HepG2 (cell line): ENCODE measurements at regions not wholly inside any gene's neighbourhood (a gene's known extent, or its start where the extent isn't known, plus 50 kb on each side); places are given as distances from the start of the nearest gene placed in this dataset.
A peak's percentile ranks its signal among the peaks of the same experiment; 100 is the strongest.

Source experiments
- ATAC-seq: fragments of 200-7000 bp; cut with Tn5 transposase; 3 replicates; pipeline ENCODE4 v1.9.1; 2020; ENCODE audit warnings: mild to moderate bottlenecking, moderate library complexity
- BruUV-seq: library from RNA; stranded (reverse); fragments of 400-500 nt; replicated peaks from 2 replicates; lab custom pipeline; 2021; lab: Mats Ljungman, UMichigan
- CTCF ChIA-PET: fragments of 300-600 bp; formaldehyde crosslinking; extraction: SDS; loops from one replicate; lab custom pipeline; 2021; ENCODE audit warnings: low total read pairs, inconsistent platforms, low intra/inter-chr PET ratio; lab: Yijun Ruan, JAX
- POLR2A ChIA-PET: fragments of 350-600 bp; sonication (Branson Sonifier 250); formaldehyde crosslinking; loops from one replicate; lab custom pipeline; 2020; ENCODE audit warnings: antibody characterized with exemption, inconsistent platforms; lab: Yijun Ruan, JAX
- DNase-seq: peaks from one replicate; pipeline ENCODE4 v3.0.0-alpha.2; 2015; ENCODE audit warnings: low spot score
- FAIRE-seq: peaks from 3 replicates; lab custom pipeline; 2011; peaks lifted over from hg19 to GRCh38; lab: Jason Lieb, UNC
- H2AFZ ChIP-seq: one replicate; pipeline ENCODE4 v1.6.1; 2011; ENCODE audit warnings: low read length, inconsistent platforms
- H3K27ac ChIP-seq: fragments of 300-600 bp; 3 replicates; pipeline ENCODE4 v1.8.0; 2011; ENCODE audit warnings: mixed run types, mild to moderate bottlenecking, mixed read lengths, low read length, inconsistent platforms; ENCODE audit not compliant: insufficient read depth; ENCODE audit errors: extremely low read length
- H3K27me3 ChIP-seq, 2 experiments: fragments of 200-600 bp in 1 of 2; 2 replicates in 1 of 2; 3 replicates in 1 of 2; pipeline versions ENCODE4 v1.6.0 to v1.8.0; 2011; ENCODE audit warnings: low read length in 2 of 2, mild to moderate bottlenecking in 2 of 2, moderate library complexity in 2 of 2, inconsistent platforms in 1 of 2; ENCODE audit not compliant: insufficient read depth in 2 of 2, control insufficient read depth in 1 of 2
- H3K36me3 ChIP-seq, 2 experiments: fragments of 200-600 bp in 1 of 2; replicated peaks in 1 of 2; 2 replicates in 1 of 2; 3 replicates in 1 of 2; pipeline versions ENCODE4 v1.5.1 to v1.8.0; 2011; ENCODE audit warnings: low read length in 2 of 2, inconsistent platforms in 1 of 2; ENCODE audit not compliant: insufficient read depth in 2 of 2, control insufficient read depth in 1 of 2
- H3K4me1 ChIP-seq: 2 replicates; pipeline ENCODE4 v1.5.1; 2012; ENCODE audit warnings: low read length, inconsistent platforms; ENCODE audit not compliant: insufficient read depth
- H3K4me2 ChIP-seq: 2 replicates; pipeline ENCODE4 v1.6.0; 2011; ENCODE audit warnings: low read depth, low read length, inconsistent platforms
- H3K4me3 ChIP-seq, 3 experiments: fragments of 200-600 bp in 1 of 3; sonication (generic), shearing (Covaris generic) in 1 of 3; replicated peaks in 1 of 3; 2 replicates each; pipeline ENCODE4 v1.5.1; 2011 to 2016; ENCODE audit warnings: low read length in 3 of 3, inconsistent platforms in 2 of 3, low read depth in 2 of 3, mild to moderate bottlenecking in 2 of 3, control low read depth in 1 of 3, mixed read lengths in 1 of 3; ENCODE audit not compliant: insufficient read depth in 1 of 3
- H3K79me2 ChIP-seq: one replicate; pipeline ENCODE4 v1.6.1; 2011; ENCODE audit warnings: low read length, inconsistent platforms; ENCODE audit not compliant: insufficient read depth
- H3K9ac ChIP-seq: 2 replicates; pipeline ENCODE4 v1.6.0; 2011; ENCODE audit warnings: mild to moderate bottlenecking, low read depth, low read length, inconsistent platforms; ENCODE audit not compliant: insufficient read depth
- H3K9me3 ChIP-seq: 2 replicates; pipeline ENCODE4 v1.5.1; 2012; ENCODE audit warnings: mild to moderate bottlenecking, low read length
- H4K20me1 ChIP-seq: 2 replicates; pipeline ENCODE4 v1.6.0; 2011; ENCODE audit warnings: inconsistent platforms, mild to moderate bottlenecking, low read length, moderate library complexity; ENCODE audit not compliant: insufficient read depth
- ATRX ChIP-seq: sonication (generic); formaldehyde crosslinking; IDR thresholded peaks from 2 replicates; pipeline ENCODE4 v1.4.0; 2020; ENCODE audit warnings: missing genetic modification reagents, borderline replicate concordance
- CBX1 ChIP-seq: IDR thresholded peaks from one replicate; pipeline ENCODE4 v1.6.1; 2016; ENCODE audit warnings: antibody characterized with exemption, low read depth
- CBX2 ChIP-seq, 2 experiments: fragments of 200-600 bp in 1 of 2; sonication (generic); formaldehyde crosslinking in 1 of 2; IDR thresholded peaks; 2 replicates each; pipeline versions ENCODE4 v1.7.0 to v1.8.1; 2018 to 2022; ENCODE audit warnings: low read depth in 2 of 2, low read length in 1 of 2, mild to moderate bottlenecking in 1 of 2, missing genetic modification reagents in 1 of 2
- MAFF ChIP-seq: IDR thresholded peaks from 2 replicates; pipeline ENCODE4 v1.6.1; 2011; ENCODE audit warnings: low read depth, low read length, improper control_type of control experiment
- MAFK ChIP-seq, 2 experiments: IDR thresholded peaks in 1 of 2; conservative IDR thresholded peaks in 1 of 2; 2 replicates each; pipeline ENCODE4 v1.6.1; 2011; ENCODE audit warnings: improper control_type of control experiment in 2 of 2, low read length in 2 of 2
- NR2F1 ChIP-seq, 2 experiments: fragments of 450-650 bp in 1 of 2; formaldehyde crosslinking in 1 of 2; IDR thresholded peaks; 2 replicates each; pipeline versions ENCODE4 v1.5.0 to v1.6.1; 2016 to 2020; ENCODE audit warnings: mild to moderate bottlenecking in 1 of 2, missing compliant biosample characterization in 1 of 2, missing genetic modification reagents in 1 of 2, moderate library complexity in 1 of 2
- SMARCE1 ChIP-seq: fragments of 450-650 bp; IDR thresholded peaks from 2 replicates; pipeline ENCODE4 v1.6.1; 2017; ENCODE audit warnings: borderline replicate concordance
- ZNF337 ChIP-seq: sonication (generic); formaldehyde crosslinking; IDR thresholded peaks from 2 replicates; pipeline ENCODE4 v1.5.1; 2020; ENCODE audit warnings: missing genetic modification reagents, low read depth, mild to moderate bottlenecking, borderline replicate concordance
- ZNF674 ChIP-seq: sonication (generic); formaldehyde crosslinking; IDR thresholded peaks from 2 replicates; pipeline ENCODE4 v1.5.0; 2020; ENCODE audit warnings: low read depth, mild to moderate bottlenecking, missing genetic modification reagents
- ZNF781 ChIP-seq: sonication (generic); formaldehyde crosslinking; IDR thresholded peaks from 2 replicates; pipeline ENCODE4 v1.5.1; 2020; ENCODE audit warnings: borderline replicate concordance, mild to moderate bottlenecking, missing genetic modification reagents; ENCODE audit errors: not compliant biosample characterization
- WGBS: methylation state at CpG from one replicate; pipeline ENCODE4 v1.1.6; 2017; ENCODE audit warnings: low lambda C conversion rate; 5-methylcytosine and 5-hydroxymethylcytosine counted together
- in situ Hi-C: cut with HindIII; loops from 2 replicates; pipeline ENCODE4 v1.10.0; 2017; ENCODE audit warnings: low pct_unique_long_range_greater_than_20kb; ENCODE audit not compliant: extremely low pct_ligation_motif_present
- intact Hi-C: fragments of 100-400 bp; cut with micrococcal nuclease; formaldehyde crosslinking; loops from one replicate; pipeline ENCODE4 v1.10.0; 2022; ENCODE audit not compliant: unreplicated experiment
- TF ChIP-seq, protein P1 (sequence below): sonication (generic); formaldehyde crosslinking; IDR thresholded peaks from 2 replicates; pipeline ENCODE4 v1.4.0; 2020; ENCODE audit warnings: mild to moderate bottlenecking, low read depth, missing genetic modification reagents
- TF ChIP-seq, protein P2 (sequence below): sonication (generic); formaldehyde crosslinking; IDR thresholded peaks from 2 replicates; pipeline ENCODE4 v1.4.0; 2020; ENCODE audit warnings: mild to moderate bottlenecking, low read depth, missing genetic modification reagents
- TF ChIP-seq, protein P3 (sequence below): sonication (generic); formaldehyde crosslinking; IDR thresholded peaks from 2 replicates; pipeline ENCODE4 v1.4.0; 2020; ENCODE audit warnings: missing genetic modification reagents

DNA sequence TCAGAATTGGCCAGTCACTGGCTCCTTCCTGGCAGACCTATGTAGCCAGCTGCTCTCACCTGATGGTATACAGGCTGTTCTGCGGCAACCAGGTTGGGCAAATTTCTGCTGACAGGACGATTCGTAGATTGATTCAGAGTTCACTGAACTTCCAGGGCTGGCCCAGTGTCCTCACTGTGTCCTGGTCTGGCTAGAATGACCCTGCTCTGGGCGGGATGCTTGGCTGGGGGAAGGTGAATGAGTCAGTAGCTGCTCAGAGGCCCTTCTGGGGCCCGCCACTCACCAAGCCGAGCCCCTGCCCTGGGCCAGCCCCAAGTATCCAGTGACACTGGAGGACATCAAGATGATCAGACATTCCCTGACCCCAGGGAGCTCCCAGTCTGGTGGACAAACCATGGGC lies 62.9 kb upstream of the WNT11 start:
- BruUV-seq: no TSS peak
- Histone ChIP-seq H3K36me3 (no peaks in the 10 kb centered on the region), H4K20me1 (no peaks in the 10 kb centered on the region), H3K9me3 (peaks cover 7% of the 10 kb centered on the region), H3K4me3 (no peak overlapping the region), H3K27me3 (peaks cover 2 to 13% of the 10 kb centered on the region in 2 experiments), H3K79me2 (no peaks in the 10 kb centered on the region), H2AFZ (no peak overlapping the region), H3K4me2 (no peak overlapping the region), H3K4me1 (peaks cover 9% of the 10 kb centered on the region; the same call in 1 of the 2 replicates), H3K9ac (no peak overlapping the region), H3K27ac (no peak overlapping the region)
- ChIA-PET POLR2A (no interaction called here), CTCF (no interaction called here)
- in situ Hi-C loops (no loop called here), intact Hi-C loops (loop anchor here (2.0 kb wide), 1 partner anchor 42 kb away; no protein-coding TSS in a partner anchor)
- TF ChIP-seq, protein P1, sequence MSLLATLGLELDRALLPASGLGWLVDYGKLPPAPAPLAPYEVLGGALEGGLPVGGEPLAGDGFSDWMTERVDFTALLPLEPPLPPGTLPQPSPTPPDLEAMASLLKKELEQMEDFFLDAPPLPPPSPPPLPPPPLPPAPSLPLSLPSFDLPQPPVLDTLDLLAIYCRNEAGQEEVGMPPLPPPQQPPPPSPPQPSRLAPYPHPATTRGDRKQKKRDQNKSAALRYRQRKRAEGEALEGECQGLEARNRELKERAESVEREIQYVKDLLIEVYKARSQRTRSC (CRISPR knock-in tag): no peak
- TF ChIP-seq MAFF (peak; percentile 89), MAFK (conservative IDR thresholded peaks at IDR 0.05 in 1 of 2, IDR thresholded peaks at IDR 0.05 in 1 of 2; ENCODE audit: low read length in 2 of 2) (peak; percentile 93)
- FAIRE-seq: no peak
- peak; percentile 54 for ATAC-seq
- no CpG with 5 or more reads among the region's 6 CpGs for WGBS
- DNase-seq: no peak

DNA sequence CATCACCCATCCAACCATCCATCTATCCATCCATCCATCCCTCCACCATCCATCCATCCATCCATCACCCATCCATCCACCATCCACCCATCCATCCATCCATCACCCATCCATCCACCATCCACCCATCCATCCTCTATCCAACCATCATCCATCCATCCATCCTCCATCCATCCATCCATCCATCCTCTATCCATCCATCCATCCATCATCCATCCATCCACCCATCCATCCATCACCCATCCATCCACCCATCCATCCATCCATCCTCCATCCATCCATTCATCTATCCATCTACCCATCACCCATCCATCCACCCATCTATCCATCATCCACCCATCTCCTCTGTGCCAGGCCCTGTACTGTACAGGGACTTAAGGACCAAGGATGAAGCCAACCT lies 62.2 kb upstream of the WNT11 start:
- H3K9me3 ChIP-seq: no peaks in the 10 kb centered on the region
- no peaks in the 10 kb centered on the region for H4K20me1 ChIP-seq
- no peak overlapping the region for H3K4me3 ChIP-seq
- no peaks in the 10 kb centered on the region for H3K36me3 ChIP-seq
- no TSS peak for BruUV-seq
- peaks cover 9% of the 10 kb centered on the region; the same call in 1 of the 2 replicates for H3K4me1 ChIP-seq
- POLR2A ChIA-PET: no interaction called here
- DNase-seq (no peak), FAIRE-seq (no peak), ATAC-seq (no peak)
- CTCF ChIA-PET: no interaction called here
- H3K27ac ChIP-seq: no peak overlapping the region
- H3K79me2 ChIP-seq: no peaks in the 10 kb centered on the region
- intact Hi-C loops (loop anchor here (2.0 kb wide), 1 partner anchor 42 kb away; no protein-coding TSS in a partner anchor), in situ Hi-C loops (no loop called here)
- peaks cover 2 to 13% of the 10 kb centered on the region in 2 experiments for H3K27me3 ChIP-seq
- H3K9ac ChIP-seq: no peak overlapping the region
- no peak overlapping the region for H3K4me2 ChIP-seq
- TF ChIP-seq, protein P2, sequence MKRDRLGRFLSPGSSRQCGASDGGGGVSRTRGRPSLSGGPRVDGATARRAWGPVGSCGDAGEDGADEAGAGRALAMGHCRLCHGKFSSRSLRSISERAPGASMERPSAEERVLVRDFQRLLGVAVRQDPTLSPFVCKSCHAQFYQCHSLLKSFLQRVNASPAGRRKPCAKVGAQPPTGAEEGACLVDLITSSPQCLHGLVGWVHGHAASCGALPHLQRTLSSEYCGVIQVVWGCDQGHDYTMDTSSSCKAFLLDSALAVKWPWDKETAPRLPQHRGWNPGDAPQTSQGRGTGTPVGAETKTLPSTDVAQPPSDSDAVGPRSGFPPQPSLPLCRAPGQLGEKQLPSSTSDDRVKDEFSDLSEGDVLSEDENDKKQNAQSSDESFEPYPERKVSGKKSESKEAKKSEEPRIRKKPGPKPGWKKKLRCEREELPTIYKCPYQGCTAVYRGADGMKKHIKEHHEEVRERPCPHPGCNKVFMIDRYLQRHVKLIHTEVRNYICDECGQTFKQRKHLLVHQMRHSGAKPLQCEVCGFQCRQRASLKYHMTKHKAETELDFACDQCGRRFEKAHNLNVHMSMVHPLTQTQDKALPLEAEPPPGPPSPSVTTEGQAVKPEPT (CRISPR knock-in tag): no peak
- no peak for TF ChIP-seq ZNF674 (CRISPR knock-in tag)
- TF ChIP-seq CBX2 (IDR thresholded peaks at IDR 0.05; ENCODE audit: low read depth, low read length): no peak
- no peak for TF ChIP-seq CBX2 (CRISPR knock-in tag; IDR thresholded peaks at IDR 0.05; ENCODE audit: low read depth)
- TF ChIP-seq SMARCE1: no peak
- no peak for TF ChIP-seq CBX1
- TF ChIP-seq, protein P3, sequence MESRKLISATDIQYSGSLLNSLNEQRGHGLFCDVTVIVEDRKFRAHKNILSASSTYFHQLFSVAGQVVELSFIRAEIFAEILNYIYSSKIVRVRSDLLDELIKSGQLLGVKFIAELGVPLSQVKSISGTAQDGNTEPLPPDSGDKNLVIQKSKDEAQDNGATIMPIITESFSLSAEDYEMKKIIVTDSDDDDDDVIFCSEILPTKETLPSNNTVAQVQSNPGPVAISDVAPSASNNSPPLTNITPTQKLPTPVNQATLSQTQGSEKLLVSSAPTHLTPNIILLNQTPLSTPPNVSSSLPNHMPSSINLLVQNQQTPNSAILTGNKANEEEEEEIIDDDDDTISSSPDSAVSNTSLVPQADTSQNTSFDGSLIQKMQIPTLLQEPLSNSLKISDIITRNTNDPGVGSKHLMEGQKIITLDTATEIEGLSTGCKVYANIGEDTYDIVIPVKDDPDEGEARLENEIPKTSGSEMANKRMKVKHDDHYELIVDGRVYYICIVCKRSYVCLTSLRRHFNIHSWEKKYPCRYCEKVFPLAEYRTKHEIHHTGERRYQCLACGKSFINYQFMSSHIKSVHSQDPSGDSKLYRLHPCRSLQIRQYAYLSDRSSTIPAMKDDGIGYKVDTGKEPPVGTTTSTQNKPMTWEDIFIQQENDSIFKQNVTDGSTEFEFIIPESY (CRISPR knock-in tag): no peak
- no peak for TF ChIP-seq ZNF337 (CRISPR knock-in tag)
- TF ChIP-seq ZNF781 (CRISPR knock-in tag): no peak
- no peak for TF ChIP-seq ATRX (CRISPR knock-in tag)
- no peak for TF ChIP-seq NR2F1 (CRISPR knock-in tag; IDR thresholded peaks at IDR 0.05)
- no peak overlapping the region for H2AFZ ChIP-seq
